Natural killer cell (primary cell): ENCODE measurements at regions not wholly inside any gene's neighbourhood (a gene's known extent, or its start where the extent isn't known, plus 50 kb on each side); places are given as distances from the start of the nearest gene placed in this dataset.

ENCODE experiments used
- ATAC-seq, 3 donors: fragments of 150-1000 bp in 2 of 3; fragments of 200-7000 bp in 1 of 3; cut with Tn5 transposase; 1 replicate in 1 of 3; 2 replicates in 2 of 3; pipeline ENCODE4 v1.10.0; 2021; ENCODE audit warnings: mild to moderate bottlenecking in 2 of 3, moderate library complexity in 2 of 3
- DNase-seq, 2 donors: peaks; one replicate each; pipeline versions ENCODE4 v3.0.0 to v3.0.0-alpha.2; 2013 to 2021; ENCODE audit warnings: mixed read lengths in 1 of 2
- H3K27ac ChIP-seq: one replicate; pipeline ENCODE4 v1.5.1; 2013; ENCODE audit warnings: mild to moderate bottlenecking, low read length
- H3K27me3 ChIP-seq: one replicate; pipeline ENCODE4 v1.6.1; 2013; ENCODE audit warnings: low read length; ENCODE audit not compliant: control insufficient read depth, insufficient read depth
- H3K36me3 ChIP-seq: one replicate; pipeline ENCODE4 v1.6.1; 2013; ENCODE audit warnings: low read length; ENCODE audit not compliant: control insufficient read depth, insufficient read depth
- H3K4me1 ChIP-seq: one replicate; pipeline ENCODE4 v1.6.1; 2013; ENCODE audit warnings: low read length; ENCODE audit not compliant: control insufficient read depth, insufficient read depth
- H3K4me3 ChIP-seq: one replicate; pipeline ENCODE4 v1.5.1; 2013; ENCODE audit warnings: low read length
- H3K9me3 ChIP-seq: one replicate; pipeline ENCODE4 v1.6.1; 2013; ENCODE audit warnings: low read length; ENCODE audit not compliant: control insufficient read depth, insufficient read depth
- H3K27ac Mint-ChIP-seq, 2 donors: one replicate each; pipeline ENCODE4 v1.8.0; 2022; ENCODE audit warnings: mild to moderate bottlenecking in 2 of 2, mixed read lengths in 2 of 2, moderate library complexity in 1 of 2
- H3K27me3 Mint-ChIP-seq, 2 donors: one replicate each; pipeline ENCODE4 v1.8.0; 2022; ENCODE audit warnings: low read depth in 2 of 2, mixed read lengths in 2 of 2
- H3K36me3 Mint-ChIP-seq: one replicate; pipeline ENCODE4 v1.8.0; 2022; ENCODE audit warnings: mixed read lengths
- H3K4me1 Mint-ChIP-seq, 2 donors: one replicate each; pipeline ENCODE4 v1.8.0; 2022; ENCODE audit warnings: mixed read lengths in 2 of 2
- H3K4me3 Mint-ChIP-seq: one replicate; pipeline ENCODE4 v1.8.0; 2022; ENCODE audit warnings: mild to moderate bottlenecking, moderate library complexity, mixed read lengths
- H3K9me3 Mint-ChIP-seq, 2 donors: one replicate each; pipeline ENCODE4 v1.8.0; 2022; ENCODE audit warnings: mixed read lengths in 2 of 2
- WGBS: methylation state at CpG from one replicate; pipeline ENCODE4 v1.1.7; 2013; ENCODE audit warnings: missing lambda C conversion rate; ENCODE audit not compliant: insufficient coverage; 5-methylcytosine and 5-hydroxymethylcytosine counted together
- intact Hi-C: fragments of 100-400 bp; cut with micrococcal nuclease; formaldehyde crosslinking; loops from one replicate; pipeline ENCODE4 v1.14.2; 2022
- TF ChIP-seq, protein P1 (sequence below): fragments of 200-600 bp; IDR thresholded peaks from one replicate; pipeline ENCODE4 v1.8.0; 2022; ENCODE audit warnings: antibody characterized with exemption

DNA sequence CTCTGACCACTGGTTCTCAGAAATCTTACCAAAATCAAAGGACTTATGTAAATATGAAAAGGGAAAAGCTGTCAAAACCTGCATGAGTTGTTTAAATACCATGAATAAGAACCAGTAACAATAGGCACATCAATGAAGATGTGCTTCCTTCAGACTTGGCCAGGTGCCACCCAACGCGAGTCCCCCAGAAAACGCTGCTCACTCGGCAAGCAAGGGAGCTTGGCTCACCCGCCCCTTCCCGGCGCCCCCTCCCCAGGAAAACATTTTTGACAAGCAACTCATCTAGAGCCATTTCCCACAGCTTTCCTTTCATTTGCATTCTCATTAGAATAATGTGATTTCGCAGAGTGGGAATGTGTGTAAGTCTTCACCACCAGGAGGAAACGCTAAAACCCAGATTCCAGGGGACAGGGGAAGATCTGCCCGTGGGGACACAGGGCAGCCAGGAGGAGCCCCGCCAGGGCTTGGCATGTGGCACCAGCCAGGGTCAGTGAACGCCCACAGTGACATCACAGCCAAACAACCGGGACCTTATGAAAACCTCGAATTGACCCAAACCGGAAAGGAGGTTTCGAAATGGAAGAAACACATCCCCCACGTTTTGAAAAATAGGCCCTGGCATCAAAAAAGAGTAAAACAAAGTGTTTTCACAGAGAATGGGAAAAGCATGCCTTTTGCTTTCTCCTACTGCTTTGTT is 366.2 kb upstream of the TSHZ3 start:
- no peaks in the 10 kb centered on the region for H3K4me1 Mint-ChIP-seq
- no peak overlapping the region for H3K27ac ChIP-seq
- TF ChIP-seq, protein P1, sequence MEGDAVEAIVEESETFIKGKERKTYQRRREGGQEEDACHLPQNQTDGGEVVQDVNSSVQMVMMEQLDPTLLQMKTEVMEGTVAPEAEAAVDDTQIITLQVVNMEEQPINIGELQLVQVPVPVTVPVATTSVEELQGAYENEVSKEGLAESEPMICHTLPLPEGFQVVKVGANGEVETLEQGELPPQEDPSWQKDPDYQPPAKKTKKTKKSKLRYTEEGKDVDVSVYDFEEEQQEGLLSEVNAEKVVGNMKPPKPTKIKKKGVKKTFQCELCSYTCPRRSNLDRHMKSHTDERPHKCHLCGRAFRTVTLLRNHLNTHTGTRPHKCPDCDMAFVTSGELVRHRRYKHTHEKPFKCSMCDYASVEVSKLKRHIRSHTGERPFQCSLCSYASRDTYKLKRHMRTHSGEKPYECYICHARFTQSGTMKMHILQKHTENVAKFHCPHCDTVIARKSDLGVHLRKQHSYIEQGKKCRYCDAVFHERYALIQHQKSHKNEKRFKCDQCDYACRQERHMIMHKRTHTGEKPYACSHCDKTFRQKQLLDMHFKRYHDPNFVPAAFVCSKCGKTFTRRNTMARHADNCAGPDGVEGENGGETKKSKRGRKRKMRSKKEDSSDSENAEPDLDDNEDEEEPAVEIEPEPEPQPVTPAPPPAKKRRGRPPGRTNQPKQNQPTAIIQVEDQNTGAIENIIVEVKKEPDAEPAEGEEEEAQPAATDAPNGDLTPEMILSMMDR: no peak
- H3K27me3 ChIP-seq: no peaks in the 10 kb centered on the region
- no peaks in the 10 kb centered on the region for H3K36me3 ChIP-seq
- no peaks in the 10 kb centered on the region for H3K4me1 ChIP-seq
- DNase-seq: no peak
- no peaks in the 10 kb centered on the region for H3K27me3 Mint-ChIP-seq
- no peaks in the 10 kb centered on the region for H3K36me3 Mint-ChIP-seq
- WGBS: 73% methylated on average over 17 of the region's 17 CpGs
- no peak overlapping the region for H3K27ac Mint-ChIP-seq
- H3K4me3 ChIP-seq: no peak overlapping the region
- intact Hi-C loops: no loop called here
- peaks cover 3% of the 10 kb centered on the region for H3K9me3 ChIP-seq
- H3K9me3 Mint-ChIP-seq: peaks cover 0 to 5% of the 10 kb centered on the region in 2 donors
- no peak for ATAC-seq
- H3K4me3 Mint-ChIP-seq: no peak overlapping the region

DNA sequence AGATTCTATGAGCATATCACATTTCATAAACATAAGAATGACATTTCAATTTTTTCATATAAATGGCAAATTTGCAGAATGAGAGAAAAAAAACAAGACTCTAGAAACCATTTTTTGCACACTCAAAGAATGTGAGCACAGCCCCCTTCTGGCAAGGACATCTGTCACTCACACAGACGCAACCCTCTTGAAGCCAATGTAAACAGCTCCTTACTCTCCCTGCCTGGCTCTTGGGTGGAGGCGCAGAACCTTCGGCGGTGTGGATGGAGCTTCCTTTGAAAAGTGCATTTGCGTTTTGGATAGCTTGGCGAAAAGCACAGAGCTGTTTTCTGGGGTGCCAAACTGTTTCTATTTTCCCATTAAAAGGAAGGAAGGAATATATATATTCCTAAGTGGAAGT is 367.6 kb upstream of the TSHZ3 start:
- H3K27ac Mint-ChIP-seq: no peak overlapping the region
- TF ChIP-seq, protein P1: no peak
- Histone ChIP-seq H3K27me3 (no peaks in the 10 kb centered on the region), H3K9me3 (peaks cover 3% of the 10 kb centered on the region), H3K27ac (no peak overlapping the region), H3K4me3 (no peak overlapping the region), H3K4me1 (no peaks in the 10 kb centered on the region), H3K36me3 (no peaks in the 10 kb centered on the region)
- 70% methylated on average over 6 of the region's 6 CpGs for WGBS
- DNase-seq: no peak
- intact Hi-C loops: no loop called here
- peaks cover 0 to 3% of the 10 kb centered on the region in 2 donors for H3K9me3 Mint-ChIP-seq
- H3K4me3 Mint-ChIP-seq: no peak overlapping the region
- H3K27me3 Mint-ChIP-seq: no peaks in the 10 kb centered on the region
- no peaks in the 10 kb centered on the region for H3K4me1 Mint-ChIP-seq
- no peak for ATAC-seq
- no peaks in the 10 kb centered on the region for H3K36me3 Mint-ChIP-seq

DNA sequence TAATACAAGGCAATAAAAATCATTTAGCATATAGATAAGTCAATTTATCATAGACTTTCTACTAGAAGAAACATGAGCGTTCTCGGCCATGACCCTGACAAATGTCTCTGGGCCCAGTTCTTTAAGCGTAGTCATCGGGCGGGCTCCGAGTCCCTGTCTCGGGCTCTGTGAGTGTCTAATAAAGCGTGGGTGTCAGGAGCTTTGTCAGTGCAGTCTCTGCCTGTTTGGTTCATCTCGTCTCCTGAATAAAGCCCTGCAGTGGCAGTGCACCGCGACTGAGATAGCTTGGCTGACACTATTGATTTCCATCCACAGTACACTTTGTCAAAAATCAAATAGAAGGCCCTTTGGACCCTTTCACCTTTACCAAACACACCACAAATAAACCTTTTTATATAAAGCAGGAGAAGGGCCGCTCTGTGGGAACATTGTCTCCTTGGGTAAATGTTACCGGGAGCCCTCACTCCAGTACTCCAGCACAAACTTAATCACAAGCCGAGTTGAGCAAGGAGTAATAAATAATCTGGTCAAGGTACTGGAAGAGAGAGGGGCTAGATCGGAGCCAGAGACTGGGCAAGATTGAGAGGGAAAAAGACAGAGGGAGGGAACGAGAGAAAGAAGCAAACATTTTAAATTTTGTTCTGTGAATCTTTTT is 368.2 kb upstream of the TSHZ3 start:
- Histone ChIP-seq H3K36me3 (no peaks in the 10 kb centered on the region), H3K27me3 (no peaks in the 10 kb centered on the region), H3K4me3 (no peak overlapping the region), H3K27ac (no peak overlapping the region), H3K9me3 (peaks cover 3% of the 10 kb centered on the region), H3K4me1 (no peaks in the 10 kb centered on the region)
- H3K36me3 Mint-ChIP-seq: no peaks in the 10 kb centered on the region
- H3K4me1 Mint-ChIP-seq: no peaks in the 10 kb centered on the region
- DNase-seq: no peak
- intact Hi-C loops: no loop called here
- TF ChIP-seq, protein P1: no peak
- no peak overlapping the region for H3K27ac Mint-ChIP-seq
- 91% methylated on average over 12 of the region's 16 CpGs for WGBS
- peaks cover 0 to 3% of the 10 kb centered on the region in 2 donors for H3K9me3 Mint-ChIP-seq
- H3K27me3 Mint-ChIP-seq: no peaks in the 10 kb centered on the region
- no peak overlapping the region for H3K4me3 Mint-ChIP-seq
- ATAC-seq: no peak

DNA sequence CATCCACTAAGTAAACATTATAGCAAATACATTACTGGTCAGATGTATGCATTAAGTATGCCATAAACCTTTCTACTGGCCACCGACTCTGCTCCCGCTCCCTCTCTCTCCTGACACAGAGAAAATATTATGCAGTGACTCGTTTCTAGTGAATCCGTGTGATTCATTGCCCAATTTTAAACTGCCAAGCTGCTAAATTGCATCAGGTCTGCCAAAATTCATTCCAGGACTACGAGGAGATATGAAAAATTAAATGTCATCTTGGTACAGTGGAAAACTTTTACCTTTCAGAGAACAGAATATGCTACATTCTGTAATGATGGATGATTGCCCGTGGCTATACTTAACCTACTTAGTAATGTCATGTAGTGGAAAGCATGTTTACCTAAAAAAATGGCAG is 368.8 kb upstream of the TSHZ3 start:
- Mint-ChIP-seq H3K27me3 (no peaks in the 10 kb centered on the region), H3K36me3 (no peaks in the 10 kb centered on the region), H3K4me3 (no peak overlapping the region), H3K9me3 (peaks cover 0 to 3% of the 10 kb centered on the region in 2 donors), H3K27ac (no peak overlapping the region), H3K4me1 (no peaks in the 10 kb centered on the region)
- DNase-seq: no peak
- H3K4me1 ChIP-seq: no peaks in the 10 kb centered on the region
- WGBS: 81% methylated on average over 6 of the region's 6 CpGs
- no peaks in the 10 kb centered on the region for H3K27me3 ChIP-seq
- peaks cover 3% of the 10 kb centered on the region for H3K9me3 ChIP-seq
- intact Hi-C loops: no loop called here
- no peaks in the 10 kb centered on the region for H3K36me3 ChIP-seq
- TF ChIP-seq, protein P1: no peak
- H3K4me3 ChIP-seq: no peak overlapping the region
- H3K27ac ChIP-seq: no peak overlapping the region
- ATAC-seq: no peak
